ENCODE measurements at regions not wholly inside any gene's neighbourhood (a gene's known extent, or its start where the extent isn't known, plus 50 kb on each side); places are given as distances from the start of the nearest gene placed in this dataset.
A peak's percentile ranks its signal among the peaks of the same experiment; 100 is the strongest.

DNA sequence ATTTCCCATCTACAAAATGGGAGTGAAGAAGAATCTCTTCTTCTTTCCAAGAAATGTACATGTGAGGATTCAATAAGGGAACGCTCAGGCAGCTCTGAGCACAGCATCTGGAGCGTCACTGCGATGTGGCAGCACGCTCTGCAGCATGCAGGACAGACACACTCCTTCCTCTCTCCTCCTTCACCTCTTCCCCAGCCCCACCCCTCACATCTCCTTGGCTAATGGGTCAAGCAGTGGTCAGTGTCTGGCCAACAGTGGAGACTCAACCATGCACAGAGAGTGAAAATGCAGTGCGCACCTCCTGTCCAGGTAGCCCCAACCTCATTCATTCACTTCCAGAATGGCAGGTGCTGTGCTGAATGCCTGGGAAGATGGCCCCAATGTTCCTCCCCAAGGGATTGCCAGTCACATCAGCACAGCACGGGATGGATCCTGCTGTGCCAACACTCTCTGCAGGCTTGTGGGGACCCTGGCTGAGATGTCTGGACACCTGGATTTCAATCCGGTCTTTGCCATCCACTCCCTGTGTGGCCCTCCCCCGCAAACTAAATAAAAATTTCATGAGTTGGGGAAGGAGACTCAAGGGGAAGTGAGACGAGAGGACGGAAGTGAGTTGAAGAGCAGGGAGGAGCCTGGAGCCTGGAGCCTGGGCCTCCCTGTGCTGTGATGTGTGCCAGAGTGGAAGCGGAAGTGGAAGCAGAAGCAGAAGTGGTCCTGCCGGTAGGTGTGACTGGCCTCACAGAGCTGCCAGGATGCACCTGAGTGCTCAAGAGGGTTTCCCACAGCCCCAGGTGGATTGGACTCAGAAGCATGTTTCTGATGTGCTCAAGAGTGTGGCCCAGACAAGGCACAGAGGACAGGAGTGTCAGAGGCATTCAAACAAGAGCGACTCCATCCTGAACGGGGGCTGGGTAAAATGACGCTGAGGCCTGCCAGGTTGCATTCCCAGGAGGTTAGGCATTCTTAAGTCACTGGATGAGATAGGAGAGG is 163.9 kb downstream of the SMAD6 start:
- peak; percentile 26 for ATAC-seq (ENCODE audit: poor library complexity)
- intact Hi-C loops (cut with DNase I, micrococcal nuclease) = no loop called here
- ChIA-PET CTCF (no interaction called here), POLR2A (no interaction called here)
- H3K4me3 ChIP-seq (ENCODE audit: low read length) = no peak overlapping the region
- H3K27me3 ChIP-seq (ENCODE audit: control insufficient read depth in 1 of 2, insufficient read depth in 2 of 2, low read length in 2 of 2) = peaks cover 10 to 17% of the 10 kb centered on the region in 2 experiments
- Mint-ChIP-seq H3K9me3 (no peaks in the 10 kb centered on the region), H3K27ac (no peak overlapping the region), H3K4me3 (no peak overlapping the region), H3K36me3 (ENCODE audit: low read depth) (no peaks in the 10 kb centered on the region), H3K4me1 (ENCODE audit: low read depth) (no peaks in the 10 kb centered on the region), H3K27me3 (peaks cover 62% of the 10 kb centered on the region)
- peaks cover 0 to 3% of the 10 kb centered on the region in 2 experiments for H3K9me3 ChIP-seq (ENCODE audit: control insufficient read depth in 1 of 2, insufficient read depth in 1 of 2, low read length in 2 of 2)
- H3K27ac ChIP-seq (ENCODE audit: low read depth in 1 of 2, low read length in 2 of 2) = no peak overlapping the region
- peak in 3 of 14 experiments; percentile 22 to 68 (median 60) for DNase-seq
- TF ChIP-seq, protein P1, sequence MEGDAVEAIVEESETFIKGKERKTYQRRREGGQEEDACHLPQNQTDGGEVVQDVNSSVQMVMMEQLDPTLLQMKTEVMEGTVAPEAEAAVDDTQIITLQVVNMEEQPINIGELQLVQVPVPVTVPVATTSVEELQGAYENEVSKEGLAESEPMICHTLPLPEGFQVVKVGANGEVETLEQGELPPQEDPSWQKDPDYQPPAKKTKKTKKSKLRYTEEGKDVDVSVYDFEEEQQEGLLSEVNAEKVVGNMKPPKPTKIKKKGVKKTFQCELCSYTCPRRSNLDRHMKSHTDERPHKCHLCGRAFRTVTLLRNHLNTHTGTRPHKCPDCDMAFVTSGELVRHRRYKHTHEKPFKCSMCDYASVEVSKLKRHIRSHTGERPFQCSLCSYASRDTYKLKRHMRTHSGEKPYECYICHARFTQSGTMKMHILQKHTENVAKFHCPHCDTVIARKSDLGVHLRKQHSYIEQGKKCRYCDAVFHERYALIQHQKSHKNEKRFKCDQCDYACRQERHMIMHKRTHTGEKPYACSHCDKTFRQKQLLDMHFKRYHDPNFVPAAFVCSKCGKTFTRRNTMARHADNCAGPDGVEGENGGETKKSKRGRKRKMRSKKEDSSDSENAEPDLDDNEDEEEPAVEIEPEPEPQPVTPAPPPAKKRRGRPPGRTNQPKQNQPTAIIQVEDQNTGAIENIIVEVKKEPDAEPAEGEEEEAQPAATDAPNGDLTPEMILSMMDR (IDR thresholded peaks at IDR 0.05) = no peak
- no peaks in the 10 kb centered on the region for H3K36me3 ChIP-seq (ENCODE audit: insufficient read depth, low read length)
- H3K4me1 ChIP-seq (ENCODE audit: insufficient read depth, low read length) = peaks cover 6% of the 10 kb centered on the region

DNA sequence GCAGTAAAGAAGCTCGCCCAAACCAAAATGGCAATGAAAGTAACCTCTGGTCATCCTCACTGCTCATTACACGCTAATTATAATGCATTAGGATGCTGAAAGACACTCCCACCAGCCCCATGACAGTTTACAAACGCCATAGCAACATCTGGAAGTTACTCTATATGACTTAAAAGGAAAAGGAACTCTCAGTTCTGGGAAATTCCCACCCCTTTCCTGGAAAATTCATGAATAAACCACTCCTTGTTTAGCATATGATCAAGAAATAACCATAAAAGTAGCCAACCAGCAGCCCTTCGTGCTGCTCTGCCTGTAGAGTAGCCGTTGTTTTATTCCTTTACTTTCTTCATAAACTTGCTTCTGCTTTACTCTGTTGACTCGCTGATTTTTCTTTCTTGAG is 164.6 kb downstream of the SMAD6 start:
- intact Hi-C loops (cut with DNase I, micrococcal nuclease) = no loop called here
- Mint-ChIP-seq H3K27me3 (peaks cover 57% of the 10 kb centered on the region), H3K9me3 (no peaks in the 10 kb centered on the region), H3K36me3 (ENCODE audit: low read depth) (no peaks in the 10 kb centered on the region), H3K4me1 (ENCODE audit: low read depth) (no peaks in the 10 kb centered on the region), H3K4me3 (no peak overlapping the region), H3K27ac (no peak overlapping the region)
- peaks cover 0 to 3% of the 10 kb centered on the region in 2 experiments for H3K9me3 ChIP-seq (ENCODE audit: control insufficient read depth in 1 of 2, insufficient read depth in 1 of 2, low read length in 2 of 2)
- no peak overlapping the region for H3K4me3 ChIP-seq (ENCODE audit: low read length)
- ATAC-seq (ENCODE audit: poor library complexity) = no peak
- H3K27ac ChIP-seq (ENCODE audit: low read depth in 1 of 2, low read length in 2 of 2) = no peak overlapping the region
- no peak for DNase-seq
- peaks cover 6% of the 10 kb centered on the region for H3K4me1 ChIP-seq (ENCODE audit: insufficient read depth, low read length)
- H3K36me3 ChIP-seq (ENCODE audit: insufficient read depth, low read length) = no peaks in the 10 kb centered on the region
- TF ChIP-seq, protein P1 (IDR thresholded peaks at IDR 0.05) = no peak
- ChIA-PET POLR2A (no interaction called here), CTCF (no interaction called here)
- H3K27me3 ChIP-seq (ENCODE audit: control insufficient read depth in 1 of 2, insufficient read depth in 2 of 2, low read length in 2 of 2) = peaks cover 6 to 17% of the 10 kb centered on the region in 2 experiments

DNA sequence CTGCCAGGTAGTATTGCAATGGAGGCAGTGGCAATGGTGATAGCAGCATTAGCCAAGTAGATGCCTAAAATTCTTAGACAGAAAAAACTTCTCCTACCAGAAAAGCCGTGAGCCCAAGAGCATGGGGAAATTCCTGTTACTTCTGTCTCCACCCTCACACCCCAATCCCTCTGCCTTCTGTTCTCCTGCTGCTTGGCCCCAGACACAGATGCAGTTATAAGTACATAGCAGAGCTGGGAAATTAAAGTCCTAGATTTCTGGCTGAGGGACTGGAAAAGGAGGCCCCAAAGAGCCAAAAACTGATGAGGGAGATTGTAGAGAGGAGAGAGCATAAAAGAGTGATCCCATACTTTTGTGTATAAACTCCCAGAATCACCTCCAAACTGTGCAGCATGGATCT is 166.9 kb downstream of the SMAD6 start:
- Histone ChIP-seq H3K27me3 (ENCODE audit: control insufficient read depth in 1 of 2, insufficient read depth in 2 of 2, low read length in 2 of 2) (peaks cover 6 to 17% of the 10 kb centered on the region in 2 experiments), H3K4me1 (ENCODE audit: insufficient read depth, low read length) (peaks cover 2% of the 10 kb centered on the region), H3K9me3 (ENCODE audit: control insufficient read depth in 1 of 2, insufficient read depth in 1 of 2, low read length in 2 of 2) (peaks cover 0 to 3% of the 10 kb centered on the region in 2 experiments), H3K4me3 (ENCODE audit: low read length) (no peak overlapping the region), H3K27ac (ENCODE audit: low read depth in 1 of 2, low read length in 2 of 2) (no peak overlapping the region), H3K36me3 (ENCODE audit: insufficient read depth, low read length) (no peaks in the 10 kb centered on the region)
- Mint-ChIP-seq H3K27me3 (peaks cover 47% of the 10 kb centered on the region), H3K4me3 (no peak overlapping the region), H3K36me3 (ENCODE audit: low read depth) (no peaks in the 10 kb centered on the region), H3K9me3 (no peaks in the 10 kb centered on the region), H3K4me1 (ENCODE audit: low read depth) (no peaks in the 10 kb centered on the region), H3K27ac (no peak overlapping the region)
- TF ChIP-seq, protein P1 (IDR thresholded peaks at IDR 0.05) = no peak
- ChIA-PET POLR2A (no interaction called here), CTCF (no interaction called here)
- DNase-seq (no peak), ATAC-seq (ENCODE audit: poor library complexity) (no peak)
- intact Hi-C loops (cut with DNase I, micrococcal nuclease) = no loop called here
